ENCODE measurements at regions not wholly inside any gene's neighbourhood (a gene's known extent, or its start where the extent isn't known, plus 50 kb on each side); places are given as distances from the start of the nearest gene placed in this dataset.

DNA sequence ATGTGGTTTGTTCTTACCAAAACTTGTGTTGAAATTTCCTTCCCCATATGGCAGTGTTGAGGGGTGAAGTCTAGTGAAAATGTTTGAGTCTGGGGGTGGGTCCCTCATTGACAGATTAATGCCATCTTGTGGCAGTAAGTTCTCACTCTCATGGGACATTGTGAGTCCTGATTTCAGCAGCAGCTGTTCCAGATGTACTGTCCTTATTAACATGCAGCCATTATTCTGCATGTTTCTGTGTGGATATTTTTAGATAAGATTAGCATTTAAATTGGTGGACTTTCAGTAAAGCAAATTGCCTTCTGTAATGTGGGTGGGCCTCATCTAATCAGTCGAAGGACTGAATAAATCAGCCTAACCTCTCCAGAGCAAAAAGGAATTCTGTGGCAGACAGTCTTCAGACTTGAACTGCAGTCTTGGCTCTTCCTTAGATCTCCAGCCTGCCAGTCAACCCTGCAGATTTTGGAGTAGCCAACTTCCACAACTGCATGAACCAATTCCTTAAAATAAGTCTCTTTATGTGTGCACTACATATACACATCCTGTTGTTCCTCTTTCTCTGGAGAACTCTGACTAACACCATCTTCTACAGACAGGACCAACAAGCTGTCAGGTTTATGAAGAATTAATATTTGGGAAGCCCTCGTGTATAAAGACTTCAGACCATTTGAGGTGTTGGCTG, 138.7 kb upstream of the ZNF516 start:
- H3K4me1 ChIP-seq (ENCODE audit: control insufficient read depth, insufficient read depth, low read length), result no peaks in the 10 kb centered on the region
- no peaks in the 10 kb centered on the region for H3K79me1 ChIP-seq (ENCODE audit: low read depth in 1 of 2, low read length in 2 of 2)
- no TSS peak for BruUV-seq (replicated peaks)
- no peak overlapping the region for H2BK5ac ChIP-seq (ENCODE audit: low read depth, low read length, poor library complexity, severe bottlenecking)
- no peak for ATAC-seq (ENCODE audit: low read depth)
- H3K14ac ChIP-seq (replicated peaks; ENCODE audit: low read depth, low read length), result no peak overlapping the region
- TF ChIP-seq, protein P1, sequence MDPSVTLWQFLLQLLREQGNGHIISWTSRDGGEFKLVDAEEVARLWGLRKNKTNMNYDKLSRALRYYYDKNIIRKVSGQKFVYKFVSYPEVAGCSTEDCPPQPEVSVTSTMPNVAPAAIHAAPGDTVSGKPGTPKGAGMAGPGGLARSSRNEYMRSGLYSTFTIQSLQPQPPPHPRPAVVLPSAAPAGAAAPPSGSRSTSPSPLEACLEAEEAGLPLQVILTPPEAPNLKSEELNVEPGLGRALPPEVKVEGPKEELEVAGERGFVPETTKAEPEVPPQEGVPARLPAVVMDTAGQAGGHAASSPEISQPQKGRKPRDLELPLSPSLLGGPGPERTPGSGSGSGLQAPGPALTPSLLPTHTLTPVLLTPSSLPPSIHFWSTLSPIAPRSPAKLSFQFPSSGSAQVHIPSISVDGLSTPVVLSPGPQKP (IDR thresholded peaks at IDR 0.05; ENCODE audit: borderline replicate concordance, low read depth, low read length), result no peak
- TF ChIP-seq CHD1 (IDR thresholded peaks at IDR 0.05; ENCODE audit: low read depth, low read length) (no peak), SMC3 (IDR thresholded peaks at IDR 0.05; ENCODE audit: low read depth, low read length) (no peak), RFX5 (IDR thresholded peaks at IDR 0.05; ENCODE audit: low read depth, low read length) (no peak), CEBPB (IDR thresholded peaks at IDR 0.05; ENCODE audit: low read depth, low read length) (no peak), FOS (IDR thresholded peaks at IDR 0.05; ENCODE audit: low read depth, low read length) (no peak), MAZ (IDR thresholded peaks at IDR 0.05; ENCODE audit: borderline replicate concordance, low read depth, low read length) (no peak), BHLHE40 (IDR thresholded peaks at IDR 0.05; ENCODE audit: low read depth, low read length) (no peak), MXI1 (IDR thresholded peaks at IDR 0.05; ENCODE audit: borderline replicate concordance, low read depth, low read length) (no peak), RCOR1 (IDR thresholded peaks at IDR 0.05; ENCODE audit: insufficient replicate concordance, low read length) (no peak), RAD21 (IDR thresholded peaks at IDR 0.05; ENCODE audit: low read length) (no peak), NFE2L2 (IDR thresholded peaks at IDR 0.05; ENCODE audit: low read depth, low read length) (no peak), POLR2A (IDR thresholded peaks at IDR 0.05; ENCODE audit: low read depth, low read length) (no peak)
- TF ChIP-seq, protein P2, sequence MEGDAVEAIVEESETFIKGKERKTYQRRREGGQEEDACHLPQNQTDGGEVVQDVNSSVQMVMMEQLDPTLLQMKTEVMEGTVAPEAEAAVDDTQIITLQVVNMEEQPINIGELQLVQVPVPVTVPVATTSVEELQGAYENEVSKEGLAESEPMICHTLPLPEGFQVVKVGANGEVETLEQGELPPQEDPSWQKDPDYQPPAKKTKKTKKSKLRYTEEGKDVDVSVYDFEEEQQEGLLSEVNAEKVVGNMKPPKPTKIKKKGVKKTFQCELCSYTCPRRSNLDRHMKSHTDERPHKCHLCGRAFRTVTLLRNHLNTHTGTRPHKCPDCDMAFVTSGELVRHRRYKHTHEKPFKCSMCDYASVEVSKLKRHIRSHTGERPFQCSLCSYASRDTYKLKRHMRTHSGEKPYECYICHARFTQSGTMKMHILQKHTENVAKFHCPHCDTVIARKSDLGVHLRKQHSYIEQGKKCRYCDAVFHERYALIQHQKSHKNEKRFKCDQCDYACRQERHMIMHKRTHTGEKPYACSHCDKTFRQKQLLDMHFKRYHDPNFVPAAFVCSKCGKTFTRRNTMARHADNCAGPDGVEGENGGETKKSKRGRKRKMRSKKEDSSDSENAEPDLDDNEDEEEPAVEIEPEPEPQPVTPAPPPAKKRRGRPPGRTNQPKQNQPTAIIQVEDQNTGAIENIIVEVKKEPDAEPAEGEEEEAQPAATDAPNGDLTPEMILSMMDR (conservative IDR thresholded peaks at IDR 0.05; ENCODE audit: low read depth, low read length), result no peak
- H3K9ac ChIP-seq (ENCODE audit: low read depth, low read length), result no peak overlapping the region
- peaks cover 12% of the 10 kb centered on the region for H3K27me3 ChIP-seq (ENCODE audit: control insufficient read depth, insufficient read depth, low read length)
- H2AFZ ChIP-seq (replicated peaks; ENCODE audit: low read length, poor library complexity), result no peak overlapping the region
- H4K91ac ChIP-seq (ENCODE audit: insufficient read depth, low read depth, low read length), result no peak overlapping the region
- no peak overlapping the region for H3K4ac ChIP-seq (ENCODE audit: low read depth, low read length)
- POLR2A ChIA-PET (ENCODE audit: unreplicated experiment), result no interaction called here
- H3K36me3 ChIP-seq (ENCODE audit: control insufficient read depth, insufficient read depth, low read length), result no peaks in the 10 kb centered on the region
- H3K4me3 ChIP-seq (ENCODE audit: insufficient read depth, low read depth, low read length), result no peak overlapping the region
- no peaks in the 10 kb centered on the region for H4K20me1 ChIP-seq (ENCODE audit: insufficient read depth, low read length)
- H3K56ac ChIP-seq (ENCODE audit: extremely low read depth, insufficient read depth, low read length), result no peak overlapping the region
- no peak overlapping the region for H3K27ac ChIP-seq (ENCODE audit: insufficient read depth, low read length)
- DNase-seq, result no peak
- no peak overlapping the region for H3K18ac ChIP-seq (ENCODE audit: low read depth, low read length)
- H3K4me2 ChIP-seq (ENCODE audit: low read depth, low read length), result no peak overlapping the region
- H2BK20ac ChIP-seq (ENCODE audit: low read depth, low read length), result no peak overlapping the region
- no peak overlapping the region for H2AK5ac ChIP-seq (ENCODE audit: low read depth, low read length)
- H2BK120ac ChIP-seq (ENCODE audit: low read depth, low read length), result no peak overlapping the region
- dilution Hi-C loops (cut with HindIII; ENCODE audit: low sequenced_read_pairs, unreplicated experiment) (no loop called here), intact Hi-C loops (cut with micrococcal nuclease) (no loop called here), in situ Hi-C loops (cut with MboI; ENCODE audit: low sequenced_read_pairs) (no loop called here)
- H3K23ac ChIP-seq (ENCODE audit: low read depth, low read length), result no peak overlapping the region
- no peak overlapping the region for H4K5ac ChIP-seq (ENCODE audit: low read depth, low read length)
- no CpG with 5 or more reads among the region's 2 CpGs for WGBS, 2 experiments (ENCODE audit: extremely low coverage in 2 of 2, insufficient read length in 1 of 2)
- H3K9me1 ChIP-seq (ENCODE audit: insufficient read depth, low read length), result no peaks in the 10 kb centered on the region
- H2AK9ac ChIP-seq (replicated peaks; ENCODE audit: low read depth, low read length, poor library complexity), result no peak overlapping the region
- H3K9me3 ChIP-seq (ENCODE audit: control insufficient read depth, insufficient read depth, low read length), result no peaks in the 10 kb centered on the region
- CTCF ChIA-PET, result no interaction called here
- H2BK15ac ChIP-seq (ENCODE audit: low read depth, low read length), result no peak overlapping the region
- H4K8ac ChIP-seq (ENCODE audit: low read depth in 2 of 2, low read length in 2 of 2), result no peak overlapping the region

Measured in IMR-90 (cell line).